HCT116 (cell line): ENCODE measurements at regions not wholly inside any gene's neighbourhood (a gene's known extent, or its start where the extent isn't known, plus 50 kb on each side); places are given as distances from the start of the nearest gene placed in this dataset.

Experiments used
- ATAC-seq: fragments of 200-7000 bp; cut with Tn5 transposase; 2 replicates; pipeline ENCODE4 v1.9.1; 2020; ENCODE audit warnings: mild to moderate bottlenecking, moderate library complexity
- BruUV-seq: library from RNA; stranded (reverse); fragments of 400-500 nt; replicated peaks from 2 replicates; lab custom pipeline; 2021; lab: Mats Ljungman, UMichigan
- CTCF ChIA-PET: fragments of 300-600 bp; sonication (Branson Sonifier 250); formaldehyde crosslinking; loops from one replicate; lab custom pipeline; 2021; ENCODE audit warnings: antibody characterized with exemption; lab: Charles Lee
- POLR2A ChIA-PET: fragments of 300-600, 350-600 bp; sonication (Branson Sonifier 250); formaldehyde crosslinking; loops from one replicate; lab custom pipeline; 2021; ENCODE audit warnings: antibody characterized with exemption; lab: Charles Lee
- RAD21 ChIA-PET, 2 experiments: fragments of 300-600 bp; sonication (Branson Sonifier 250); formaldehyde crosslinking; loops; one replicate each; lab custom pipeline; 2023; ENCODE audit warnings: low total read pairs in 2 of 2; ENCODE audit not compliant: uncharacterized antibody in 2 of 2, unreplicated experiment in 2 of 2, low non-redundant PET in 1 of 2; lab: Charles Lee
- DNase-seq: peaks from one replicate; pipeline ENCODE4 v3.0.0-alpha.2; 2010; ENCODE audit warnings: low read depth, low spot score
- H2AFZ ChIP-seq: fragments of 200-600 bp; shearing (Covaris generic), sonication (generic); 2 replicates; pipeline ENCODE4 v1.6.1; 2017; ENCODE audit warnings: low read depth, mixed run types, mixed read lengths, antibody characterized with exemption, low read length; ENCODE audit not compliant: poor library complexity, severe bottlenecking
- H3K27ac ChIP-seq: 2 replicates; pipeline ENCODE4 v1.5.1; 2012; ENCODE audit warnings: low read depth, low read length
- H3K27me3 ChIP-seq: fragments of 200-600 bp; sonication (generic); 2 replicates; pipeline ENCODE4 v1.6.1; 2016; ENCODE audit warnings: mixed run types, low read length, mixed read lengths; ENCODE audit not compliant: insufficient read depth
- H3K36me3 ChIP-seq, 2 experiments: fragments of 200-500 bp in 1 of 2; fragments of 200-600 bp in 1 of 2; sonication (Bioruptor generic) in 1 of 2; sonication (generic) in 1 of 2; 2 replicates each; pipeline versions ENCODE4 v1.5.1 to v1.6.1; 2014 to 2016; ENCODE audit warnings: low read length in 2 of 2, inconsistent platforms in 1 of 2, mixed read lengths in 1 of 2, mixed run types in 1 of 2; ENCODE audit not compliant: insufficient read depth in 2 of 2, control insufficient read depth in 1 of 2
- H3K4me1 ChIP-seq, 2 experiments: fragments of 200-600 bp in 1 of 2; sonication (generic) in 1 of 2; 2 replicates each; pipeline versions ENCODE4 v1.5.1 to v1.6.1; 2012 to 2017; ENCODE audit warnings: low read length in 2 of 2, inconsistent platforms in 1 of 2, mild to moderate bottlenecking in 1 of 2, mixed read lengths in 1 of 2, mixed run types in 1 of 2, moderate library complexity in 1 of 2; ENCODE audit not compliant: insufficient read depth in 2 of 2, control insufficient read depth in 1 of 2
- H3K4me2 ChIP-seq: fragments of 200-600 bp; sonication (generic); 2 replicates; pipeline ENCODE4 v1.6.1; 2017; ENCODE audit warnings: mixed run types, low read length, mixed read lengths
- H3K4me3 ChIP-seq, 2 experiments: fragments of 200-600 bp in 1 of 2; sonication (generic) in 1 of 2; replicated peaks in 1 of 2; 2 replicates each; pipeline ENCODE4 v1.5.1; 2011 to 2016; ENCODE audit warnings: low read length in 2 of 2, control low read depth in 1 of 2, low read depth in 1 of 2, mild to moderate bottlenecking in 1 of 2, mixed read lengths in 1 of 2, mixed run types in 1 of 2
- H3K79me2 ChIP-seq: fragments of 200-600 bp; sonication (generic); 2 replicates; pipeline ENCODE4 v1.6.1; 2017; ENCODE audit warnings: mild to moderate bottlenecking, mixed run types, low read length, moderate library complexity, mixed read lengths; ENCODE audit not compliant: insufficient read depth
- H3K9ac ChIP-seq: fragments of 200-600 bp; sonication (generic); 2 replicates; pipeline ENCODE4 v1.6.1; 2016; ENCODE audit warnings: low read length, mixed read lengths
- H3K9me2 ChIP-seq: fragments of 200-600 bp; sonication (generic), shearing (Covaris generic); 2 replicates; pipeline ENCODE4 v1.6.1; 2017; ENCODE audit warnings: mixed run types, mild to moderate bottlenecking, moderate library complexity; ENCODE audit not compliant: insufficient read depth
- H3K9me3 ChIP-seq, 2 experiments: fragments of 200-500 bp in 1 of 2; fragments of 200-600 bp in 1 of 2; sonication (Bioruptor generic) in 1 of 2; sonication (generic) in 1 of 2; 2 replicates each; pipeline ENCODE4 v1.6.1; 2014 to 2017; ENCODE audit warnings: low read length in 2 of 2, mixed read lengths in 2 of 2, inconsistent platforms in 1 of 2, low read depth in 1 of 2, mild to moderate bottlenecking in 1 of 2, mixed run types in 1 of 2, moderate library complexity in 1 of 2; ENCODE audit not compliant: control insufficient read depth in 1 of 2, insufficient read depth in 1 of 2
- H4K20me1 ChIP-seq: fragments of 200-600 bp; sonication (generic), shearing (Covaris generic); 2 replicates; pipeline ENCODE4 v1.6.1; 2017; ENCODE audit warnings: mixed run types, mild to moderate bottlenecking, moderate library complexity; ENCODE audit not compliant: insufficient read depth
- CEBPB ChIP-seq: IDR thresholded peaks from 2 replicates; pipeline ENCODE4 v1.6.1; 2012; ENCODE audit warnings: low read depth
- EGR1 ChIP-seq: IDR thresholded peaks from 2 replicates; pipeline ENCODE4 v1.6.1; 2012; ENCODE audit warnings: low read depth
- ELF1 ChIP-seq: IDR thresholded peaks from 2 replicates; pipeline ENCODE4 v1.6.1; 2012; ENCODE audit warnings: low read depth, borderline replicate concordance
- EZH2 ChIP-seq: fragments of 200-600 bp; sonication (generic); IDR thresholded peaks from 2 replicates; pipeline ENCODE4 v1.6.1; 2017; ENCODE audit warnings: antibody characterized with exemption, mixed run types
- EZH2phosphoT487 ChIP-seq: fragments of 200-600 bp; IDR thresholded peaks from 2 replicates; pipeline ENCODE4 v1.6.1; 2018; ENCODE audit warnings: antibody characterized with exemption, borderline replicate concordance
- FOSL1 ChIP-seq: IDR thresholded peaks from 2 replicates; pipeline ENCODE4 v1.6.1; 2012; ENCODE audit warnings: low read depth
- JUND ChIP-seq: IDR thresholded peaks from 2 replicates; pipeline ENCODE4 v1.6.1; 2012
- RAD21 ChIP-seq: IDR thresholded peaks from 2 replicates; pipeline ENCODE4 v1.6.1; 2012; ENCODE audit warnings: low read depth, mild to moderate bottlenecking
- REST ChIP-seq: IDR thresholded peaks from 2 replicates; pipeline ENCODE4 v1.6.1; 2012; ENCODE audit warnings: low read depth
- YY1 ChIP-seq: IDR thresholded peaks from 2 replicates; pipeline ENCODE4 v1.6.1; 2011; ENCODE audit warnings: low read length, low read depth, moderate library complexity, mild to moderate bottlenecking; ENCODE audit not compliant: insufficient replicate concordance; ENCODE audit errors: extremely low read depth
- ZFX ChIP-seq: fragments of 450-650 bp; IDR thresholded peaks from 2 replicates; pipeline ENCODE4 v1.6.1; 2017
- ZNF274 ChIP-seq: fragments of 200-500 bp; sonication (Bioruptor generic); IDR thresholded peaks from 2 replicates; pipeline ENCODE4 v1.6.1; 2014; ENCODE audit warnings: mild to moderate bottlenecking, low read depth, low read length, inconsistent platforms
- intact Hi-C: fragments of 100-400 bp; cut with micrococcal nuclease; formaldehyde crosslinking; loops from 2 replicates; pipeline ENCODE4 v1.10.0; 2022
- TF ChIP-seq, protein P1 (sequence below): IDR thresholded peaks from 2 replicates; pipeline ENCODE4 v1.6.1; 2011; ENCODE audit warnings: mild to moderate bottlenecking, low read length, moderate library complexity; ENCODE audit not compliant: insufficient replicate concordance; ENCODE audit errors: extremely low read depth
- TF ChIP-seq, protein P2 (sequence below), 3 experiments: fragments of 200-600 bp in 1 of 3; sonication (generic) in 1 of 3; IDR thresholded peaks in 2 of 3; conservative IDR thresholded peaks in 1 of 3; 2 replicates each; pipeline ENCODE4 v1.5.1; 2012 to 2017; ENCODE audit warnings: low read depth in 2 of 3, low read length in 2 of 3, antibody characterized with exemption in 1 of 3, borderline replicate concordance in 1 of 3, control low read depth in 1 of 3, mild to moderate bottlenecking in 1 of 3, mixed read lengths in 1 of 3, mixed run types in 1 of 3, moderate library complexity in 1 of 3; ENCODE audit not compliant: insufficient read depth in 1 of 3

GRCh38 chr5:6250121-6250520 is 128.2 kb downstream of the MED10 start:
- TF ChIP-seq ZNF274 (no peak), RAD21 (no peak), ELF1 (no peak), YY1 (no peak), EZH2 (no peak), JUND (no peak), FOSL1 (no peak), EZH2phosphoT487 (no peak), EGR1 (no peak), REST (no peak), ZFX (no peak), CEBPB (no peak)
- TF ChIP-seq, protein P1, sequence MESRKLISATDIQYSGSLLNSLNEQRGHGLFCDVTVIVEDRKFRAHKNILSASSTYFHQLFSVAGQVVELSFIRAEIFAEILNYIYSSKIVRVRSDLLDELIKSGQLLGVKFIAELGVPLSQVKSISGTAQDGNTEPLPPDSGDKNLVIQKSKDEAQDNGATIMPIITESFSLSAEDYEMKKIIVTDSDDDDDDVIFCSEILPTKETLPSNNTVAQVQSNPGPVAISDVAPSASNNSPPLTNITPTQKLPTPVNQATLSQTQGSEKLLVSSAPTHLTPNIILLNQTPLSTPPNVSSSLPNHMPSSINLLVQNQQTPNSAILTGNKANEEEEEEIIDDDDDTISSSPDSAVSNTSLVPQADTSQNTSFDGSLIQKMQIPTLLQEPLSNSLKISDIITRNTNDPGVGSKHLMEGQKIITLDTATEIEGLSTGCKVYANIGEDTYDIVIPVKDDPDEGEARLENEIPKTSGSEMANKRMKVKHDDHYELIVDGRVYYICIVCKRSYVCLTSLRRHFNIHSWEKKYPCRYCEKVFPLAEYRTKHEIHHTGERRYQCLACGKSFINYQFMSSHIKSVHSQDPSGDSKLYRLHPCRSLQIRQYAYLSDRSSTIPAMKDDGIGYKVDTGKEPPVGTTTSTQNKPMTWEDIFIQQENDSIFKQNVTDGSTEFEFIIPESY = no peak
- TF ChIP-seq, protein P2, sequence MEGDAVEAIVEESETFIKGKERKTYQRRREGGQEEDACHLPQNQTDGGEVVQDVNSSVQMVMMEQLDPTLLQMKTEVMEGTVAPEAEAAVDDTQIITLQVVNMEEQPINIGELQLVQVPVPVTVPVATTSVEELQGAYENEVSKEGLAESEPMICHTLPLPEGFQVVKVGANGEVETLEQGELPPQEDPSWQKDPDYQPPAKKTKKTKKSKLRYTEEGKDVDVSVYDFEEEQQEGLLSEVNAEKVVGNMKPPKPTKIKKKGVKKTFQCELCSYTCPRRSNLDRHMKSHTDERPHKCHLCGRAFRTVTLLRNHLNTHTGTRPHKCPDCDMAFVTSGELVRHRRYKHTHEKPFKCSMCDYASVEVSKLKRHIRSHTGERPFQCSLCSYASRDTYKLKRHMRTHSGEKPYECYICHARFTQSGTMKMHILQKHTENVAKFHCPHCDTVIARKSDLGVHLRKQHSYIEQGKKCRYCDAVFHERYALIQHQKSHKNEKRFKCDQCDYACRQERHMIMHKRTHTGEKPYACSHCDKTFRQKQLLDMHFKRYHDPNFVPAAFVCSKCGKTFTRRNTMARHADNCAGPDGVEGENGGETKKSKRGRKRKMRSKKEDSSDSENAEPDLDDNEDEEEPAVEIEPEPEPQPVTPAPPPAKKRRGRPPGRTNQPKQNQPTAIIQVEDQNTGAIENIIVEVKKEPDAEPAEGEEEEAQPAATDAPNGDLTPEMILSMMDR (IDR thresholded peaks at IDR 0.05 in 2 of 3, conservative IDR thresholded peaks at IDR 0.05 in 1 of 3; ENCODE audit: borderline replicate concordance in 1 of 3, insufficient read depth in 1 of 3, low read depth in 2 of 3, low read length in 2 of 3) = no peak
- no peak overlapping the region for H2AFZ ChIP-seq
- no peaks in the 10 kb centered on the region for H3K79me2 ChIP-seq
- no peak overlapping the region for H3K4me3 ChIP-seq
- no peak overlapping the region for H3K27ac ChIP-seq
- H3K9me2 ChIP-seq = no peaks in the 10 kb centered on the region
- intact Hi-C loops = no loop called here
- no peak overlapping the region for H3K4me2 ChIP-seq
- BruUV-seq = no TSS peak
- H3K36me3 ChIP-seq = no peaks in the 10 kb centered on the region
- no peaks in the 10 kb centered on the region for H4K20me1 ChIP-seq
- ATAC-seq (no peak), DNase-seq (no peak)
- no peak overlapping the region for H3K9ac ChIP-seq
- POLR2A ChIA-PET = no interaction called here
- RAD21 ChIA-PET = no interaction called here
- no peaks in the 10 kb centered on the region for H3K4me1 ChIP-seq
- CTCF ChIA-PET = no interaction called here
- peaks cover 10% of the 10 kb centered on the region; the same call in 1 of the 2 replicates for H3K27me3 ChIP-seq
- H3K9me3 ChIP-seq = no peaks in the 10 kb centered on the region
